ENCODE measurements at regions not wholly inside any gene's neighbourhood (a gene's known extent, or its start where the extent isn't known, plus 50 kb on each side); places are given as distances from the start of the nearest gene placed in this dataset.

DNA sequence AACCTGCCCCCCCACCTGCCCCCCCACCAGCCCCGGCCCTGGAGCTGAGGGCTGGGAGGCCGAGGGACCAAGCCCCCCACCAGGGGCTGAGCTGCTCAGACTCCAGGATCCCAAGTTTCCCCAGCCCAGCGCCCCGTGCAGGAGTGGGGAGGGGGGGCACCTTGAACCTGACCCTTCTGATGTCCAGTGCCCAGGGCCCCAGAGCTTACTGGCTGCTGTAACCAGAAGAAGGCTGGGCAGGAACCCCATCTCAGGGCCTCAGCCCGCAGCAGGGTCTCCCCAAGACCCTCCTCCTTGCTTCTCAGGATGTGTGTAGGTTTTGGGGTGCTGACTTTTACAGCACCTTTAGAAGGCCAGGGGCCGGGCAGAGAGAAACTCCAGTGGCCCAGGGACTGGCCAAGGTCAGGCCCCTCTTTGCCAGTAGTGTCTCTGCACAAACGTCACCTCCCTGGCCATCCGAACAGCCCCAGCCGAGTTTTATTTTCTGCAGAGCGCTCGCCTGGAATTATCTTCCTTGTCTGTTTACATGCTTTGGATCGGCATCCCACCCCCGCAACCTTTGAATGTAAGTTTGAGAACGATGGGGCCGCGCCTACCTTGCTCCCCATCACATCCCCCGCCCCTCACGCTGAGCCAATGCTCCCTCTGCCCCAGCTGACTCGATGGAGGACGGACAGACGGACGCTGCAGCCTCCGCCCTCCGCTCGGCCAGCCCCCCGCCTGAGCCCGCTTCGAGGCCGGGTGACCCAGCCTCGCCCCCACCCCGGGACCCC is 70.1 kb upstream of the CASZ1 start:
- no peak for TF ChIP-seq POLR2A (IDR thresholded peaks at IDR 0.05)
- TF ChIP-seq, protein P1, sequence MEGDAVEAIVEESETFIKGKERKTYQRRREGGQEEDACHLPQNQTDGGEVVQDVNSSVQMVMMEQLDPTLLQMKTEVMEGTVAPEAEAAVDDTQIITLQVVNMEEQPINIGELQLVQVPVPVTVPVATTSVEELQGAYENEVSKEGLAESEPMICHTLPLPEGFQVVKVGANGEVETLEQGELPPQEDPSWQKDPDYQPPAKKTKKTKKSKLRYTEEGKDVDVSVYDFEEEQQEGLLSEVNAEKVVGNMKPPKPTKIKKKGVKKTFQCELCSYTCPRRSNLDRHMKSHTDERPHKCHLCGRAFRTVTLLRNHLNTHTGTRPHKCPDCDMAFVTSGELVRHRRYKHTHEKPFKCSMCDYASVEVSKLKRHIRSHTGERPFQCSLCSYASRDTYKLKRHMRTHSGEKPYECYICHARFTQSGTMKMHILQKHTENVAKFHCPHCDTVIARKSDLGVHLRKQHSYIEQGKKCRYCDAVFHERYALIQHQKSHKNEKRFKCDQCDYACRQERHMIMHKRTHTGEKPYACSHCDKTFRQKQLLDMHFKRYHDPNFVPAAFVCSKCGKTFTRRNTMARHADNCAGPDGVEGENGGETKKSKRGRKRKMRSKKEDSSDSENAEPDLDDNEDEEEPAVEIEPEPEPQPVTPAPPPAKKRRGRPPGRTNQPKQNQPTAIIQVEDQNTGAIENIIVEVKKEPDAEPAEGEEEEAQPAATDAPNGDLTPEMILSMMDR (IDR thresholded peaks at IDR 0.05) = no peak
- no peak for TF ChIP-seq EP300 (IDR thresholded peaks at IDR 0.05)
- TF ChIP-seq POLR2AphosphoS5 (IDR thresholded peaks at IDR 0.05) = no peak
- Histone ChIP-seq H3K27ac (no peak overlapping the region), H3K9me3 (no peaks in the 10 kb centered on the region), H3K4me3 (peak overlapping the region; percentile 14 to 58 (median 50)), H3K36me3 (no peaks in the 10 kb centered on the region), H3K4me1 (peaks cover 13 to 16% (median 14%) of the 10 kb centered on the region in 4 donors), H3K27me3 (peaks cover 0 to 9% (median 0%) of the 10 kb centered on the region in 4 donors)
- ATAC-seq (ENCODE audit: low FRiP score in 2 of 2) (peak in 1 of 2 donors; percentile 48), DNase-seq (no peak)
- 2 to 9% methylated on average over 9 to 21 of the region's 31 CpGs for WGBS, 2 donors

DNA sequence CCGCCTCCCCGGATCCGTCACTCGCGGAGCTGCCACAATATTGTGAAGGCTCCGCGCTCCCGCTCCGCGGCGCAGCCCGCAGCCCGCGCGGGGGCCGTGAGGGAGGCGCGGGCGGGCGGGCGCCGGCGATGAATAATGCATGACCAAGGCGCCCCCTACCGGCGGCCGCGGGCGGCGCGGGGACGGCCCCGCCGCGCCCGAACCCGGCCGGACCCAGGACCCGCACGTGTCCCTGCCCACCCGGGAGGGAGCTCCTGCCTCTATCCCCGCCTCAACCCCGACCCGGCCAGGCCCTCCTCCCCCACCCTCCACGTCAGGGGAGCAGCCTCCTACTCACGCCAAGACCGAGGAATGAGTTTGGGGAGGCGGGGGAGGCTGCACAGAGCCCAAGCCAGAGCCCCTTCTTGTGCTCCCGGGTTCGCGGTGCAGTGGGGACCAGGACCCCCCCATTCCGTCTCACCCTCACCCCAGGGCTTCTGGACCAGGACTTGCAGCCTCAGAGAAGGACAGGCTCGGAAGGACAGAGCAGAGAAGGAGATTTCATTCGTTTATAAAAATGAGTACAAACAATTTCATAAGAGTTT is 70.8 kb upstream of the CASZ1 start:
- peaks cover 0 to 9% (median 0%) of the 10 kb centered on the region in 4 donors for H3K27me3 ChIP-seq
- WGBS, 2 donors = 3 to 24% methylated on average over 3 to 23 of the region's 54 CpGs
- no peak for TF ChIP-seq EP300 (IDR thresholded peaks at IDR 0.05)
- TF ChIP-seq, protein P1 (IDR thresholded peaks at IDR 0.05) = peak; percentile 90 to 97 (median 94)
- no peak overlapping the region for H3K27ac ChIP-seq
- ATAC-seq (ENCODE audit: low FRiP score in 2 of 2) (peak; percentile 37 to 92), DNase-seq (peak; percentile 53 to 96)
- no peaks in the 10 kb centered on the region for H3K9me3 ChIP-seq
- peaks cover 13 to 16% (median 14%) of the 10 kb centered on the region in 4 donors for H3K4me1 ChIP-seq
- H3K4me3 ChIP-seq = peak overlapping the region; percentile 14 to 58 (median 50)
- no peaks in the 10 kb centered on the region for H3K36me3 ChIP-seq

- Histone ChIP-seq H3K27me3 (peaks cover 0 to 9% (median 0%) of the 10 kb centered on the region in 4 donors), H3K36me3 (no peaks in the 10 kb centered on the region), H3K4me1 (peaks cover 13 to 16% (median 14%) of the 10 kb centered on the region in 4 donors), H3K9me3 (no peaks in the 10 kb centered on the region), H3K27ac (no peak overlapping the region), H3K4me3 (no peak overlapping the region)
- no peak for TF ChIP-seq POLR2AphosphoS5 (IDR thresholded peaks at IDR 0.05)
- TF ChIP-seq, protein P1 (IDR thresholded peaks at IDR 0.05) = no peak
- ATAC-seq (ENCODE audit: low FRiP score in 2 of 2) (no peak), DNase-seq (no peak)
- WGBS, 2 donors = 79 to 86% methylated on average over 6 to 17 of the region's 17 CpGs
These were observed 71.6 kb upstream of the CASZ1 start for GRCh38 chr1:10867914-10868598.

- H3K36me3 ChIP-seq = no peaks in the 10 kb centered on the region
- peaks cover 0 to 9% (median 0%) of the 10 kb centered on the region in 4 donors for H3K27me3 ChIP-seq
- no peak overlapping the region for H3K27ac ChIP-seq
- no peaks in the 10 kb centered on the region for H3K9me3 ChIP-seq
- DNase-seq = no peak
- 76 to 82% methylated on average over 6 of the region's 6 CpGs for WGBS, 2 donors
- peaks cover 13 to 16% (median 14%) of the 10 kb centered on the region in 4 donors for H3K4me1 ChIP-seq
- no peak overlapping the region for H3K4me3 ChIP-seq
- TF ChIP-seq POLR2A (IDR thresholded peaks at IDR 0.05) = no peak
- ATAC-seq (ENCODE audit: low FRiP score in 2 of 2) = no peak
These were observed 72.1 kb upstream of the CASZ1 start for GRCh38 chr1:10868599-10868965.

GRCh38 chr1:10869933-10870332 is 73.5 kb upstream of the CASZ1 start:
- no peak for TF ChIP-seq POLR2A (IDR thresholded peaks at IDR 0.05)
- no peak for TF ChIP-seq POLR2AphosphoS5 (IDR thresholded peaks at IDR 0.05)
- TF ChIP-seq, protein P1 (IDR thresholded peaks at IDR 0.05) = no peak
- TF ChIP-seq EP300 (IDR thresholded peaks at IDR 0.05) = no peak
- Histone ChIP-seq H3K36me3 (no peaks in the 10 kb centered on the region), H3K27me3 (peaks cover 0 to 9% (median 0%) of the 10 kb centered on the region in 4 donors), H3K4me3 (no peak overlapping the region), H3K4me1 (peaks cover 13 to 16% (median 14%) of the 10 kb centered on the region in 4 donors), H3K9me3 (no peaks in the 10 kb centered on the region), H3K27ac (no peak overlapping the region)
- ATAC-seq (ENCODE audit: low FRiP score in 2 of 2) (no peak), DNase-seq (no peak)
- 42 to 50% methylated on average over 1 of the region's 1 CpG for WGBS, 2 donors
